Suprapubic skin (tissue), 4 donors: ENCODE measurements at regions not wholly inside any gene's neighbourhood (a gene's known extent, or its start where the extent isn't known, plus 50 kb on each side); places are given as distances from the start of the nearest gene placed in this dataset.

ENCODE experiments used
- EP300 ChIP-seq: sonication (generic); formaldehyde crosslinking; IDR thresholded peaks from one replicate; pipeline ENCODE4 v1.6.1; 2017; ENCODE audit warnings: antibody characterized with exemption
- POLR2A ChIP-seq, 2 donors: fragments of 450-650 bp; IDR thresholded peaks; one replicate each; pipeline ENCODE4 v1.6.1; 2017; ENCODE audit warnings: antibody characterized with exemption in 2 of 2, mild to moderate bottlenecking in 2 of 2, moderate library complexity in 2 of 2
- POLR2AphosphoS5 ChIP-seq, 3 donors: sonication (generic); formaldehyde crosslinking; IDR thresholded peaks; one replicate each; pipeline ENCODE4 v1.6.1; 2017; ENCODE audit warnings: antibody characterized with exemption in 3 of 3
- TF ChIP-seq, protein P1 (sequence below), 2 donors: fragments of 200-600 bp in 1 of 2; fragments of 450-650 bp in 1 of 2; sonication (generic) in 1 of 2; IDR thresholded peaks; one replicate each; pipeline ENCODE4 v1.5.1; 2016 to 2019; ENCODE audit warnings: antibody characterized with exemption in 2 of 2, mild to moderate bottlenecking in 1 of 2, moderate library complexity in 1 of 2

GRCh38 chr13:61045251-61045650 is 370.4 kb downstream of the PCDH20 start:
- TF ChIP-seq, protein P1, sequence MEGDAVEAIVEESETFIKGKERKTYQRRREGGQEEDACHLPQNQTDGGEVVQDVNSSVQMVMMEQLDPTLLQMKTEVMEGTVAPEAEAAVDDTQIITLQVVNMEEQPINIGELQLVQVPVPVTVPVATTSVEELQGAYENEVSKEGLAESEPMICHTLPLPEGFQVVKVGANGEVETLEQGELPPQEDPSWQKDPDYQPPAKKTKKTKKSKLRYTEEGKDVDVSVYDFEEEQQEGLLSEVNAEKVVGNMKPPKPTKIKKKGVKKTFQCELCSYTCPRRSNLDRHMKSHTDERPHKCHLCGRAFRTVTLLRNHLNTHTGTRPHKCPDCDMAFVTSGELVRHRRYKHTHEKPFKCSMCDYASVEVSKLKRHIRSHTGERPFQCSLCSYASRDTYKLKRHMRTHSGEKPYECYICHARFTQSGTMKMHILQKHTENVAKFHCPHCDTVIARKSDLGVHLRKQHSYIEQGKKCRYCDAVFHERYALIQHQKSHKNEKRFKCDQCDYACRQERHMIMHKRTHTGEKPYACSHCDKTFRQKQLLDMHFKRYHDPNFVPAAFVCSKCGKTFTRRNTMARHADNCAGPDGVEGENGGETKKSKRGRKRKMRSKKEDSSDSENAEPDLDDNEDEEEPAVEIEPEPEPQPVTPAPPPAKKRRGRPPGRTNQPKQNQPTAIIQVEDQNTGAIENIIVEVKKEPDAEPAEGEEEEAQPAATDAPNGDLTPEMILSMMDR (IDR thresholded peaks at IDR 0.05): no peak
- TF ChIP-seq POLR2AphosphoS5 (IDR thresholded peaks at IDR 0.05): no peak
- no peak for TF ChIP-seq POLR2A (IDR thresholded peaks at IDR 0.05)
- no peak for TF ChIP-seq EP300
